ENCODE measurements at regions not wholly inside any gene's neighbourhood (a gene's known extent, or its start where the extent isn't known, plus 50 kb on each side); places are given as distances from the start of the nearest gene placed in this dataset.

GRCh38 chr15:95865330-95865739, 465.2 kb upstream of the NR2F2 start:
- Mint-ChIP-seq H3K4me3 (no peak overlapping the region), H3K36me3 (ENCODE audit: low read depth) (peaks cover 7% of the 10 kb centered on the region), H3K4me1 (ENCODE audit: low read depth) (peaks cover 50% of the 10 kb centered on the region), H3K27ac (no peak overlapping the region), H3K27me3 (ENCODE audit: low read depth) (peaks cover 48% of the 10 kb centered on the region), H3K9me3 (no peaks in the 10 kb centered on the region)

- H3K36me3 Mint-ChIP-seq (ENCODE audit: low read depth), result peaks cover 7% of the 10 kb centered on the region
- no peak overlapping the region for H3K27ac Mint-ChIP-seq
- peaks cover 40% of the 10 kb centered on the region for H3K27me3 Mint-ChIP-seq (ENCODE audit: low read depth)
- peaks cover 58% of the 10 kb centered on the region for H3K4me1 Mint-ChIP-seq (ENCODE audit: low read depth)
- H3K4me3 Mint-ChIP-seq, result no peak overlapping the region
- no peaks in the 10 kb centered on the region for H3K9me3 Mint-ChIP-seq
Measured at GRCh38 chr15:95866711-95867440, 463.6 kb upstream of the NR2F2 start.

GRCh38 chr15:95868450-95868849, 462.1 kb upstream of the NR2F2 start:
- H3K27me3 Mint-ChIP-seq (ENCODE audit: low read depth), result peaks cover 35% of the 10 kb centered on the region
- peak overlapping the region; percentile 15 for H3K4me3 Mint-ChIP-seq
- peaks cover 7% of the 10 kb centered on the region for H3K36me3 Mint-ChIP-seq (ENCODE audit: low read depth)
- H3K4me1 Mint-ChIP-seq (ENCODE audit: low read depth), result peaks cover 57% of the 10 kb centered on the region
- no peaks in the 10 kb centered on the region for H3K9me3 Mint-ChIP-seq
- no peak overlapping the region for H3K27ac Mint-ChIP-seq

- H3K4me3 Mint-ChIP-seq, result no peak overlapping the region
Measured at GRCh38 chr15:95868970-95869369, 461.5 kb upstream of the NR2F2 start.

DNA sequence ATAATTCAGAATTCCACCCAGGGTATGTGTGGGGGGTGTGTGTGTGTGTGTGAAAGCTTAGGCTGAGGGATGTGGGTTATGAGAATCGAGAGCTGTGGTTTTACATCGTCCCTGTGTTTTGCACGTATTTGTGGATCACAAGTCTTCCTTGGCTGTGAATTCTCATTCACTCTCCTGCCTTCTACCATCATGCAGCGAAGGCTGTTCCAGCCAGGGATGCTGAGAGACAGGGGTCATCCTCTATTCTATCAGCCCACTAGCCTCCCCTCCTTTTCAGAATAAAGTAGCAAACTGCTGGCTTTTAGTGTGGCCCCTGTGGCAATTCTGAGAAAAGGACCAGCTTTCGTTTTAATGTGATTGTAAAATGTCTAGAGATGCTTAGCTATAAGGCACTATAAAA, 460.6 kb upstream of the NR2F2 start:
- peaks cover 55% of the 10 kb centered on the region for H3K4me1 Mint-ChIP-seq (ENCODE audit: low read depth)

More at GRCh38 chr15:95868970-95869369, 461.5 kb upstream of the NR2F2 start:
- peaks cover 57% of the 10 kb centered on the region for H3K4me1 Mint-ChIP-seq (ENCODE audit: low read depth)
- H3K9me3 Mint-ChIP-seq, result no peaks in the 10 kb centered on the region
- peaks cover 9% of the 10 kb centered on the region for H3K36me3 Mint-ChIP-seq (ENCODE audit: low read depth)
- H3K27me3 Mint-ChIP-seq (ENCODE audit: low read depth), result peaks cover 39% of the 10 kb centered on the region
- no peak overlapping the region for H3K27ac Mint-ChIP-seq

DNA sequence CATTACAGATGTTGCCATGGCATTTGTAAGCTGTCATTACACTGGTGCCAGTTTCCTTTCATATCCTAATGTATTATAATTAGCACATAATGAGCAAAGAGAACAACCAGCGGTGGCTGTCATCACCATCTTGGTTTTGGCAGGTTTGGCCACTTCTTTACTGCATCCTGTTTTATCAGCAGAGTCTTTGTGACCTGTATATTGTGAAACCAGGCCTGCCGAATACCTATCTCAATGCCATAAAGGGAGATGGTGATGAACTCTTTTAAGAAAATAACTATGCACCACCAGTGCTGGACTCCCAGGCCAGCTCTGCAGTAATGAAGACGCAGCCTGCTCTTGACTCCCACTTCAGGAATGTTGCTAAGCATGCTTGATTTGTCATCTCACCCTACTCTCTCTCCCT, 458.1 kb upstream of the NR2F2 start:
- peaks cover 8% of the 10 kb centered on the region for H3K36me3 Mint-ChIP-seq (ENCODE audit: low read depth)
- H3K9me3 Mint-ChIP-seq, result no peaks in the 10 kb centered on the region
- peaks cover 48% of the 10 kb centered on the region for H3K4me1 Mint-ChIP-seq (ENCODE audit: low read depth)
- H3K27me3 Mint-ChIP-seq (ENCODE audit: low read depth), result peaks cover 15% of the 10 kb centered on the region
- no peak overlapping the region for H3K27ac Mint-ChIP-seq
- no peak overlapping the region for H3K4me3 Mint-ChIP-seq

More for the DNA sequence above, 460.6 kb upstream of the NR2F2 start:
- Mint-ChIP-seq H3K4me3 (peak overlapping the region; percentile 43), H3K27me3 (ENCODE audit: low read depth) (peaks cover 33% of the 10 kb centered on the region), H3K9me3 (no peaks in the 10 kb centered on the region), H3K36me3 (ENCODE audit: low read depth) (peaks cover 9% of the 10 kb centered on the region), H3K27ac (peak overlapping the region; percentile 38)

GRCh38 chr15:95874637-95875036, 455.9 kb upstream of the NR2F2 start:
- Mint-ChIP-seq H3K9me3 (no peaks in the 10 kb centered on the region), H3K27ac (no peak overlapping the region), H3K27me3 (ENCODE audit: low read depth) (peaks cover 10% of the 10 kb centered on the region), H3K4me1 (ENCODE audit: low read depth) (peaks cover 42% of the 10 kb centered on the region), H3K4me3 (no peak overlapping the region), H3K36me3 (ENCODE audit: low read depth) (peaks cover 8% of the 10 kb centered on the region)

- peaks cover 10% of the 10 kb centered on the region for H3K36me3 Mint-ChIP-seq (ENCODE audit: low read depth)
- peaks cover 4% of the 10 kb centered on the region for H3K9me3 Mint-ChIP-seq
- H3K4me3 Mint-ChIP-seq, result no peak overlapping the region
- no peak overlapping the region for H3K27ac Mint-ChIP-seq
- H3K27me3 Mint-ChIP-seq (ENCODE audit: low read depth), result peaks cover 10% of the 10 kb centered on the region
- H3K4me1 Mint-ChIP-seq (ENCODE audit: low read depth), result peaks cover 42% of the 10 kb centered on the region
Measured at GRCh38 chr15:95875121-95875643, 455.3 kb upstream of the NR2F2 start.

DNA sequence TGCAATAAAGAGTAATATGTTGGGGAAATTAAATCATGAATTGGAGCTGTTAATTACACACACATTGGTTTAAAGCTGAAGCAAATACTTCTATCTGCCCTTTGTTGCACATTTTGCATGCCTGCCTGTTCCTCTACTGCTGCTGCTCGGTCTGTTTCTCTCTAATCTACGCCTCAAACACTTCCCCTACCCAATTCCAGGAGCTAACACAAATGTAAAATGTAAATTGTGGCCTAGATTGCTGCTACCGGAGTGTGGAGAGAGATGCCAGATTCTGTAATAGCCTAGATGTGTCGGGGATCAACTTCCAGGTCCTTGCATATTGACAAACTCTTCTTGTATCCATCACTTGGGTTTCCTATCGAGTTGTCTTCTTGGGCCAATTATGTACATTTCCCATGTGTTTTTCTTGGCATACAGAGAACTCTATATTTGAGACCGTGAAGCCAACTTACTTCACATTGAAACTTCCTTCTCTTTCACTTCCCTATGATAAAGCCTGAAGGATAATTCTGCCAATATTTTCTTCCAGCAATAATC, 450.4 kb upstream of the NR2F2 start:
- peak overlapping the region; percentile 76 for H3K4me3 Mint-ChIP-seq
- H3K27ac Mint-ChIP-seq, result peak overlapping the region; percentile 78
- peaks cover 11% of the 10 kb centered on the region for H3K36me3 Mint-ChIP-seq (ENCODE audit: low read depth)
- H3K4me1 Mint-ChIP-seq (ENCODE audit: low read depth), result peaks cover 23% of the 10 kb centered on the region
- peaks cover 9% of the 10 kb centered on the region for H3K27me3 Mint-ChIP-seq (ENCODE audit: low read depth)
- peaks cover 16% of the 10 kb centered on the region for H3K9me3 Mint-ChIP-seq

- H3K4me3 Mint-ChIP-seq, result no peak overlapping the region
- H3K27me3 Mint-ChIP-seq (ENCODE audit: low read depth), result peaks cover 10% of the 10 kb centered on the region
- H3K27ac Mint-ChIP-seq, result no peak overlapping the region
Measured at GRCh38 chr15:95880630-95881029, 449.9 kb upstream of the NR2F2 start.

DNA sequence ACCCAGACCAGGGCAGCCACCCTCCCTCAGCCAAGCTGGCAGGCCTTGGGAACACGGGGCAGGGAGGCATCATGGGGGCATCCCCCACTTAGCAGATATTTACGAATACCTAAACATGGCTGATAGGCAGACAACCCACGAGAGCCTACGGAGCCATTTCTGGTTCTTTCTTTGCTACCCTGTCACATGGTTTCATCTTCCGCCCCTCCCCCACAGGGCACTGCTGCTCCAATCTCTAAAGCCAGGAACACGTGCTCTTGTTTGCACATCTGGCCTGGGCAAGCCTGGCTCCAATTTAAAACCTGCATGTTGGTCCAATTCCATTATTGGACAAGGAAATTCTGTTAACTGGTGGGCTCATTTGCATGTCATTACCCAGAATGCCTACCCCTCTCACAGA, 447.4 kb upstream of the NR2F2 start:
- no peak overlapping the region for H3K27ac Mint-ChIP-seq
- H3K9me3 Mint-ChIP-seq, result peaks cover 16% of the 10 kb centered on the region
- peaks cover 9% of the 10 kb centered on the region for H3K36me3 Mint-ChIP-seq (ENCODE audit: low read depth)
- H3K4me1 Mint-ChIP-seq (ENCODE audit: low read depth), result peaks cover 18% of the 10 kb centered on the region
- peaks cover 18% of the 10 kb centered on the region for H3K27me3 Mint-ChIP-seq (ENCODE audit: low read depth)
- H3K4me3 Mint-ChIP-seq, result no peak overlapping the region

More at GRCh38 chr15:95880630-95881029, 449.9 kb upstream of the NR2F2 start:
- Mint-ChIP-seq H3K4me1 (ENCODE audit: low read depth) (peaks cover 19% of the 10 kb centered on the region), H3K36me3 (ENCODE audit: low read depth) (peaks cover 9% of the 10 kb centered on the region), H3K9me3 (peaks cover 16% of the 10 kb centered on the region)

DNA sequence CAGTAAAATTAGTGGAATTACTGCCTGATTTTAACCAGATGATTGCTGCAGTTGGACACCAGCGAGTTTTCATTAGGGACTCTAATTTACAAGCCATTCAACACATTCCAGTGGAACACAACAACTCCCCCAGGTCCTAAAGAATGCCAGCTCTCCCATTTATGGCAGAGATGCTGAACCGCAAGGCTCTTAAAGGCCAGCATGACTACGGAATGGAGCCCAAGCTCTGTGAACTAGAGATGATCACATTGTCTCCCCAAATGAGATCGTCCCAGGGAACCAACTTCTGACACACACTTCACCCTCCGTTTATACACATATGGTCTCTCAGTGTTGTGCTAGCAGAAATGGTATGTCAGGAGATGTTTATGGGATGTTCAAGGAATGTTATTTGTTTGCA, 446.2 kb upstream of the NR2F2 start:
- Mint-ChIP-seq H3K27me3 (ENCODE audit: low read depth) (peaks cover 22% of the 10 kb centered on the region), H3K36me3 (ENCODE audit: low read depth) (peaks cover 9% of the 10 kb centered on the region), H3K27ac (no peak overlapping the region), H3K4me3 (no peak overlapping the region), H3K9me3 (peaks cover 16% of the 10 kb centered on the region), H3K4me1 (ENCODE audit: low read depth) (peaks cover 12% of the 10 kb centered on the region)

- Mint-ChIP-seq H3K9me3 (peaks cover 1% of the 10 kb centered on the region), H3K27ac (no peak overlapping the region), H3K27me3 (ENCODE audit: low read depth) (peaks cover 27% of the 10 kb centered on the region), H3K36me3 (ENCODE audit: low read depth) (no peaks in the 10 kb centered on the region), H3K4me3 (no peak overlapping the region), H3K4me1 (ENCODE audit: low read depth) (no peaks in the 10 kb centered on the region)
Measured at GRCh38 chr15:95887666-95888390, 442.7 kb upstream of the NR2F2 start.

DNA sequence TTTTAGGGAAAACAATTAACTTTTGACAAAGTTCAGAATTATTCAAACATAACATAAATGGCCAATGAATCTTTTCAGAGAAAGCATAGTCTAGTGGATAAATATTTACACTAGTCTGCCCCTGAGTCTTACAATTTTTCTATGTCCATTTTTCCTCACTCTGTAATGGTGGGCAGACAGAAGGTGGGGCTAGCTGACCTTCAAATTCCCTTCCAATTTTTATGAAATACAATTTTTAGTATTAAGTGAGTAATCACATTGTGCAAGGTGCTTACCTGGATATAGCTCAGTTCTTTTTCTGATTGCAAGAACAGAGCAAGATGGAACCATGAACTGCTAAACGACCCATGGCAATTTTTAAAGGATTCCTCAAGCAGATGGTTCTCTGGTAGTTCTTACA, 441.7 kb upstream of the NR2F2 start:
- no peaks in the 10 kb centered on the region for H3K4me1 Mint-ChIP-seq (ENCODE audit: low read depth)
- H3K27me3 Mint-ChIP-seq (ENCODE audit: low read depth), result peaks cover 27% of the 10 kb centered on the region
- no peaks in the 10 kb centered on the region for H3K36me3 Mint-ChIP-seq (ENCODE audit: low read depth)
- H3K27ac Mint-ChIP-seq, result no peak overlapping the region
- H3K9me3 Mint-ChIP-seq, result peaks cover 5% of the 10 kb centered on the region
- H3K4me3 Mint-ChIP-seq, result no peak overlapping the region
